ENCODE measurements at regions not wholly inside any gene's neighbourhood (a gene's known extent, or its start where the extent isn't known, plus 50 kb on each side); places are given as distances from the start of the nearest gene placed in this dataset.

DNA sequence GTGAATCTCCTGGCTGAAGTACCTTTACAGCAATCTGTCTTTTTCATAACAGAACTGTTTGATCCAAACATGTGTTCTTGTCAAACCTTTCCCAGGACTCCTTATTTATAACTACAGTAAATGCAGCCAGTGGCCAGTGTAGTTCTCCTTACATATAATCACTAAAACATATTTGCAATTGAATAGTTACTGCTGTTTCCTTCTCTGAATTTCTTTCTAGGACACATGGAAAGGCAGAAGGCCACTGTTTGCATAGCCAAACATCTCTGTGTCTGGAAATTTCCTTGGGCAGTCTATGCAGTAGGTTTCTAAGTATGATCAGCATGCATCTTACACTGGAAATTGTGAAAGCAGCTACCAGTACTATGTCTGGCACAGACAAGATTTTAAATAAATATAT lies 57.4 kb upstream of the COL3A1 start:
- ChIA-PET POLR2A (no interaction called here), CTCF (no interaction called here)
- no peak for DNase-seq (ENCODE audit: extremely low spot score)
- TF ChIP-seq CTBP1 (IDR thresholded peaks at IDR 0.05; ENCODE audit: borderline replicate concordance) (no peak), ELF4 (IDR thresholded peaks at IDR 0.05) (no peak)

GRCh38 chr2:188917632-188918031 lies 56.5 kb upstream of the COL3A1 start:
- ChIA-PET POLR2A (no interaction called here), CTCF (no interaction called here)
- DNase-seq (ENCODE audit: extremely low spot score): no peak
- TF ChIP-seq, protein P1, sequence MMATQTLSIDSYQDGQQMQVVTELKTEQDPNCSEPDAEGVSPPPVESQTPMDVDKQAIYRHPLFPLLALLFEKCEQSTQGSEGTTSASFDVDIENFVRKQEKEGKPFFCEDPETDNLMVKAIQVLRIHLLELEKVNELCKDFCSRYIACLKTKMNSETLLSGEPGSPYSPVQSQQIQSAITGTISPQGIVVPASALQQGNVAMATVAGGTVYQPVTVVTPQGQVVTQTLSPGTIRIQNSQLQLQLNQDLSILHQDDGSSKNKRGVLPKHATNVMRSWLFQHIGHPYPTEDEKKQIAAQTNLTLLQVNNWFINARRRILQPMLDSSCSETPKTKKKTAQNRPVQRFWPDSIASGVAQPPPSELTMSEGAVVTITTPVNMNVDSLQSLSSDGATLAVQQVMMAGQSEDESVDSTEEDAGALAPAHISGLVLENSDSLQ (IDR thresholded peaks at IDR 0.05): no peak
- TF ChIP-seq ARNT (IDR thresholded peaks at IDR 0.05) (no peak), BHLHE40 (IDR thresholded peaks at IDR 0.05; ENCODE audit: borderline replicate concordance) (no peak), FOXA1 (IDR thresholded peaks at IDR 0.05) (no peak), SP1 (IDR thresholded peaks at IDR 0.05) (no peak), NFRKB (IDR thresholded peaks at IDR 0.05) (no peak), SUZ12 (IDR thresholded peaks at IDR 0.05) (no peak), HDGF (IDR thresholded peaks at IDR 0.05; ENCODE audit: borderline replicate concordance) (no peak), TARDBP (IDR thresholded peaks at IDR 0.05) (no peak), FOXM1 (IDR thresholded peaks at IDR 0.05; ENCODE audit: borderline replicate concordance) (no peak), CTBP1 (IDR thresholded peaks at IDR 0.05; ENCODE audit: borderline replicate concordance) (no peak), ELF4 (IDR thresholded peaks at IDR 0.05) (no peak), FOXK2 (IDR thresholded peaks at IDR 0.05) (no peak), ZNF384 (IDR thresholded peaks at IDR 0.05) (no peak), L3MBTL2 (conservative IDR thresholded peaks at IDR 0.05) (no peak), LEF1 (IDR thresholded peaks at IDR 0.05; ENCODE audit: borderline replicate concordance) (no peak)

DNA sequence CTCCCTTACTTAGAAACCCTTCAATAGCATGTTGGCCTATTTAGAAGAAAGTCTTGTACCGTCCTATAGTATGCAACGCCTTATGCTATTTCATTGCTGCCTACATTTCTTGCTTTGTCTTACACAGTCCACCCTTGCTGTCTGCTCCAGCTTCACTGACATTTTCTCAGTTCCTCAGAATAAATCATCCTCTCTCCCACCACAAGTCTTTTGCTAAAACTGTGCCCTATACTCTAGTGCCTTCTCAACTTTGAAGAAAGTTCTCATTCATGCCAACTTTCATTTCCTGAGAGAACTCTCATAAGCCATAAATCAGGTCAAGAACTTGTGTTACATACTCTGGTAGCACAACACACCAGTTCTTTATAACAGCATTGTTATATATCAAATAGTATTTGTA lies 54.3 kb upstream of the COL3A1 start:
- no peak for DNase-seq (ENCODE audit: extremely low spot score)
- POLR2A ChIA-PET: no interaction called here
- no peak for TF ChIP-seq FOXK2 (IDR thresholded peaks at IDR 0.05)
- TF ChIP-seq BHLHE40 (IDR thresholded peaks at IDR 0.05; ENCODE audit: borderline replicate concordance): no peak
- no peak for TF ChIP-seq NFRKB (IDR thresholded peaks at IDR 0.05)
- no peak for TF ChIP-seq TARDBP (IDR thresholded peaks at IDR 0.05)
- no peak for TF ChIP-seq HDGF (IDR thresholded peaks at IDR 0.05; ENCODE audit: borderline replicate concordance)
- TF ChIP-seq, protein P1 (IDR thresholded peaks at IDR 0.05): no peak
- CTCF ChIA-PET: no interaction called here

GRCh38 chr2:188922191-188922590 lies 52.0 kb upstream of the COL3A1 start:
- POLR2A ChIA-PET: no interaction called here
- CTCF ChIA-PET: no interaction called here
- TF ChIP-seq, protein P1 (IDR thresholded peaks at IDR 0.05): no peak
- TF ChIP-seq BHLHE40 (IDR thresholded peaks at IDR 0.05; ENCODE audit: borderline replicate concordance) (no peak), TARDBP (IDR thresholded peaks at IDR 0.05) (no peak), FOXM1 (IDR thresholded peaks at IDR 0.05; ENCODE audit: borderline replicate concordance) (no peak), L3MBTL2 (conservative IDR thresholded peaks at IDR 0.05) (no peak), CTBP1 (IDR thresholded peaks at IDR 0.05; ENCODE audit: borderline replicate concordance) (no peak), NFRKB (IDR thresholded peaks at IDR 0.05) (no peak)
- no peak for DNase-seq (ENCODE audit: extremely low spot score)

Measured in HEK293T (cell line).